ENCODE measurements at regions not wholly inside any gene's neighbourhood (a gene's known extent, or its start where the extent isn't known, plus 50 kb on each side); places are given as distances from the start of the nearest gene placed in this dataset.

DNA sequence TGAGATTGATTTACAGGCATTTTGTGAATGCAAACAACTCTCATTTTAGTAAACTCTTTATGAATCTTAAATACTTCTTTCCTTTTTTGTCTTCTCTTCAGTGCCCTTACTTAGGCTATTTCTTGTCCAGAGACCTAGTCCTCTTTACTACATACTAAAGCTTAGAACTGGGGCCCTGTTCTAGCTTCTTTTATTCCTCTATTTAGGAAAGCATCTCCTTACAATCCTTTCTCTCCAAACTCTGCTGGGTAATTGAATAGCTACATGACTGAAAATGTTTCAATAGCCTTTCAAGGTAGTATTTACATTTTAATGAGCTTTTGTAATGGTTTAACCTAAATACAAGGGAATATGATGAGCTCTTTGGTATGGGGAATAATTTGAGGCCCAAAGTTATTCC, 1701.5 kb upstream of the TENM3 start:
- Histone ChIP-seq H2BK20ac (ENCODE audit: low read depth, low read length) (no peak overlapping the region), H3K36me3 (ENCODE audit: control insufficient read depth, insufficient read depth, low read length) (no peaks in the 10 kb centered on the region), H2AFZ (replicated peaks; ENCODE audit: low read length, poor library complexity) (no peak overlapping the region), H2AK5ac (ENCODE audit: low read depth, low read length) (no peak overlapping the region), H2BK5ac (ENCODE audit: low read depth, low read length, poor library complexity, severe bottlenecking) (no peak overlapping the region), H3K4me1 (ENCODE audit: control insufficient read depth, insufficient read depth, low read length) (no peaks in the 10 kb centered on the region), H4K5ac (ENCODE audit: low read depth, low read length) (no peak overlapping the region), H3K4me3 (ENCODE audit: insufficient read depth, low read depth, low read length) (no peak overlapping the region), H3K23ac (ENCODE audit: low read depth, low read length) (no peak overlapping the region), H3K4ac (ENCODE audit: low read depth, low read length) (no peak overlapping the region), H2AK9ac (replicated peaks; ENCODE audit: low read depth, low read length, poor library complexity) (no peak overlapping the region), H4K8ac (ENCODE audit: low read depth in 2 of 2, low read length in 2 of 2) (no peak overlapping the region), H2BK120ac (ENCODE audit: low read depth, low read length) (no peak overlapping the region), H3K9ac (ENCODE audit: low read depth, low read length) (no peak overlapping the region), H3K14ac (replicated peaks; ENCODE audit: low read depth, low read length) (no peak overlapping the region), H3K9me3 (ENCODE audit: control insufficient read depth, insufficient read depth, low read length) (peaks cover 3% of the 10 kb centered on the region; the same call in 1 of the 2 replicates), H2BK15ac (ENCODE audit: low read depth, low read length) (no peak overlapping the region), H3K27me3 (ENCODE audit: control insufficient read depth, insufficient read depth, low read length) (no peaks in the 10 kb centered on the region), H3K9me1 (ENCODE audit: insufficient read depth, low read length) (no peaks in the 10 kb centered on the region), H4K20me1 (ENCODE audit: insufficient read depth, low read length) (no peaks in the 10 kb centered on the region), H3K27ac (ENCODE audit: insufficient read depth, low read length) (no peak overlapping the region), H4K91ac (ENCODE audit: insufficient read depth, low read depth, low read length) (no peak overlapping the region), H3K56ac (ENCODE audit: extremely low read depth, insufficient read depth, low read length) (no peak overlapping the region), H3K4me2 (ENCODE audit: low read depth, low read length) (no peak overlapping the region), H3K79me1 (ENCODE audit: low read depth in 1 of 2, low read length in 2 of 2) (no peaks in the 10 kb centered on the region), H3K18ac (ENCODE audit: low read depth, low read length) (no peak overlapping the region)
- in situ Hi-C loops (cut with MboI; ENCODE audit: low sequenced_read_pairs), result no loop called here
- no TSS peak for BruUV-seq (replicated peaks)
- TF ChIP-seq MAFK (IDR thresholded peaks at IDR 0.05; ENCODE audit: low read depth, low read length) (no peak), RFX5 (IDR thresholded peaks at IDR 0.05; ENCODE audit: low read depth, low read length) (no peak), RCOR1 (IDR thresholded peaks at IDR 0.05; ENCODE audit: insufficient replicate concordance, low read length) (no peak), BHLHE40 (IDR thresholded peaks at IDR 0.05; ENCODE audit: low read depth, low read length) (no peak), MAZ (IDR thresholded peaks at IDR 0.05; ENCODE audit: borderline replicate concordance, low read depth, low read length) (no peak), MXI1 (IDR thresholded peaks at IDR 0.05; ENCODE audit: borderline replicate concordance, low read depth, low read length) (no peak), SMC3 (IDR thresholded peaks at IDR 0.05; ENCODE audit: low read depth, low read length) (no peak), CEBPB (IDR thresholded peaks at IDR 0.05; ENCODE audit: low read depth, low read length) (no peak), FOS (IDR thresholded peaks at IDR 0.05; ENCODE audit: low read depth, low read length) (no peak), CTCF (conservative IDR thresholded peaks at IDR 0.05; ENCODE audit: low read depth, low read length) (no peak)
- TF ChIP-seq, protein P1, sequence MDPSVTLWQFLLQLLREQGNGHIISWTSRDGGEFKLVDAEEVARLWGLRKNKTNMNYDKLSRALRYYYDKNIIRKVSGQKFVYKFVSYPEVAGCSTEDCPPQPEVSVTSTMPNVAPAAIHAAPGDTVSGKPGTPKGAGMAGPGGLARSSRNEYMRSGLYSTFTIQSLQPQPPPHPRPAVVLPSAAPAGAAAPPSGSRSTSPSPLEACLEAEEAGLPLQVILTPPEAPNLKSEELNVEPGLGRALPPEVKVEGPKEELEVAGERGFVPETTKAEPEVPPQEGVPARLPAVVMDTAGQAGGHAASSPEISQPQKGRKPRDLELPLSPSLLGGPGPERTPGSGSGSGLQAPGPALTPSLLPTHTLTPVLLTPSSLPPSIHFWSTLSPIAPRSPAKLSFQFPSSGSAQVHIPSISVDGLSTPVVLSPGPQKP (IDR thresholded peaks at IDR 0.05; ENCODE audit: borderline replicate concordance, low read depth, low read length), result no peak
- TF ChIP-seq, protein P2, sequence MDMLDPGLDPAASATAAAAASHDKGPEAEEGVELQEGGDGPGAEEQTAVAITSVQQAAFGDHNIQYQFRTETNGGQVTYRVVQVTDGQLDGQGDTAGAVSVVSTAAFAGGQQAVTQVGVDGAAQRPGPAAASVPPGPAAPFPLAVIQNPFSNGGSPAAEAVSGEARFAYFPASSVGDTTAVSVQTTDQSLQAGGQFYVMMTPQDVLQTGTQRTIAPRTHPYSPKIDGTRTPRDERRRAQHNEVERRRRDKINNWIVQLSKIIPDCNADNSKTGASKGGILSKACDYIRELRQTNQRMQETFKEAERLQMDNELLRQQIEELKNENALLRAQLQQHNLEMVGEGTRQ (IDR thresholded peaks at IDR 0.05; ENCODE audit: low read depth, low read length), result no peak
- ChIA-PET CTCF (no interaction called here), POLR2A (ENCODE audit: unreplicated experiment) (no interaction called here)
- no peak for DNase-seq
- ATAC-seq (ENCODE audit: low read depth), result no peak
- dilution Hi-C loops (cut with HindIII; ENCODE audit: low sequenced_read_pairs, unreplicated experiment), result no loop called here
- intact Hi-C loops (cut with micrococcal nuclease), result no loop called here

Measured in IMR-90 (cell line).